HG03039 (cell line): ENCODE measurements at regions not wholly inside any gene's neighbourhood (a gene's known extent, or its start where the extent isn't known, plus 50 kb on each side); places are given as distances from the start of the nearest gene placed in this dataset.
"Not testable (repeated sequence)": the region's sequence is repeated elsewhere in the genome, so short reads cannot be mapped to it uniquely, and the experiment has no call there.

Experiments
- ATAC-seq: cut with Tn5 transposase; IDR thresholded peaks from one replicate; pipeline ENCODE4 v1.9.1; 2021; ENCODE audit warnings: mild to moderate bottlenecking, moderate library complexity; ENCODE audit not compliant: unreplicated experiment

DNA sequence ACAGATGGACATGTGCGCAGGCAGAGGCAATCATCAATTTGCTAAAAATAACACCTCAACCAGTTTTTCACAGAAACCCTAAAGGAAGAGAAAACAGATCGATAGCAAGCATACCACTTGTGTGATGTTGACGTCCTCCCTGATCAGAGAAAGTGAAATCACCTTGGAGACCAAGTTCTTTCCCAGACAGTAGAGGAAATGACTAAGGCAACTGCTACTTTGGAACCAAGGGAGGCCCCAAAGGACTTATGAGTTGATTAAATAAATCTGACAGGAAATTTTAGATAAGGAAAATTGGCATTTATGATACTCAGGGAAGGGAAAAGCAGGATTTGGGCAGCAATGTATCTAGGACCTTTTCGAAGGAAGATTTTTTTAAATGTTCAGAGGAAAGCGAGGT is 267.1 kb upstream of the ASIC2 start:
- ATAC-seq: no peak

DNA sequence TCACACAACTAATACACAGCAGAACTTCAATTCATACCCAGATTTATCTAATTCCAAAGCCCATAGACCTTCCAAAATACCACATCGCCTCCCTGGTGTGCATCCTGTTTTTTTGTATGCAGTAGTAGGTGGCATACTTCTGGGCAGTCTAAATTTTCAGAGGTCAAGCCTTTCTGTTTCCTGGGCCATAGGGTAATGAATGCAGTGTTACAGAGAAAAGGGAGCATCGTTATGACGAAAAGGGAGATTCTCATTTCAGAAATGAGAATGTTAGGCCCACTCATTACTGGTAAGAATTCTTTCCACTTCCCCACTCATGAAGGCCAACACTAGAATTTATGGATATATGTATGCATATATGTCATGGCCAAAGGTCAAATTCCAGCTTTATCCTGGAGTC is 267.8 kb upstream of the ASIC2 start:
- ATAC-seq: no peak

- ATAC-seq: no peak
These were observed 268.7 kb upstream of the ASIC2 start for GRCh38 chr17:33561569-33562334.

GRCh38 chr17:33562792-33563191 is 269.7 kb upstream of the ASIC2 start:
- no peak for ATAC-seq

GRCh38 chr17:33564146-33564545 is 271.1 kb upstream of the ASIC2 start:
- no peak for ATAC-seq

- ATAC-seq: no peak
These were observed 274.1 kb upstream of the ASIC2 start for GRCh38 chr17:33567223-33567622.

DNA sequence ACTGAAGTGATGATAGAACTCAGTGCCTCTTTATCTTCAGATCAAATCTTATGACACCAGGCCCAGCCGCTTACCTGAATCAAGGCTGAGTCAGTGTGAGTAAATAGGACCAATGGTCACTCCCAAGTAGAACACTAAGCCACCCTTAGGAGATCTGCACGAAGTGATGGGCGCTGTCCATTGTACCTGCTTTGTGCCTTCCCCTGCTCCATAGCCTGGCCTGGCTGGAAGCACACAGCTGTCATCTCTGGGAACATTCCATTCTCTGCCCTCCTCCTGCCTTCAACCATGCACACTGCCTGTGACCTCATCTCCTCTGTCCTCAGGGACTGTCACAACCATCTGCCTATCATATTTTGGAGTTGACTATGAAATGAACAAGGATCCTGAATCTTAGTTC is 279.5 kb upstream of the ASIC2 start:
- ATAC-seq: no peak

DNA sequence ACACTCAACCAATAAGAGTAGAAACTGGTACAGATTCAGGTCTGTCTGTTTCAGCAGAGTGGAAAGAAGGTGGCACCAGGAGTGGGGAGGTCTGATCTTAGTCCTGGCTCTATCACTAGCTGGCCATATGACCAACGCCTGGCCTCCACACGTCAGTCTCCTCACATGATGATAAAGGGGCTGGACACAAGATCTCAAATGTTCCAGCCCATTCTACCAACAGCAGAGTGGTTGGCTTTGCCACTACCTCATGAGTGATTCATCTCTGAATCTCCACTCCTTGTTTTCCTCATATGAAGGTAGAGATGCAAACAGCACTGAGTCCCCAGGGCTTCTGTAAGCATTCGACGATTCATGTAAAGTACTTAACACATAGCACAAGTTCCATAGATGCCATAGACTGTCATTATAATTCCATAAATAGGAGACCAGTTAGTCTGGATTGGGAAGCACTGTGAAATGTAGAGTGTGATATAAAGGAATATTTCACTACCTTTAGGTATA is 281.9 kb upstream of the ASIC2 start:
- ATAC-seq: no peak

- ATAC-seq: not testable (repeated sequence)
These were observed 286.6 kb upstream of the ASIC2 start for GRCh38 chr17:33579740-33580139.

- ATAC-seq: no peak
These were observed 287.1 kb upstream of the ASIC2 start for GRCh38 chr17:33580215-33580614.

GRCh38 chr17:33582661-33583060 is 289.6 kb upstream of the ASIC2 start:
- no peak for ATAC-seq

GRCh38 chr17:33583518-33584417 is 290.7 kb upstream of the ASIC2 start:
- ATAC-seq: no peak

DNA sequence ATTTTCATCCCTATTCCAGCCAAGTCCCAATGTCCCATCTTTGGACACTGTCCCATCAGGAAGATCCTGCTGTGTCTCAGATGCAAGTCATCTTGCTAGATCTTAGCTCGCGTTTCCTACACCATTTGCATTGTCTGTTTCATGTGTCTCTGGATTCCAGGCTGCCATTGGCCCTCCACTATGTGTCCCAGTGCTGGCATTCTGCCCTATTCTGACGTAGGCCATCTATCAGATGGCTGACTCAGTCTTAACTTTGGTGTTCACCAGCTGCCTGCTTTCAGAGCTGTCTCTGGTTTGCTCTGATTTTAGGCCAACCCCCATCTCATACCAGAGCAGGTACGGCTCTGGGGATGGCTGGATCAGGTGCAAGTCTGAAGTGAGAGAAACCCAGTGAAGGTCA is 300.9 kb upstream of the ASIC2 start:
- no peak for ATAC-seq

DNA sequence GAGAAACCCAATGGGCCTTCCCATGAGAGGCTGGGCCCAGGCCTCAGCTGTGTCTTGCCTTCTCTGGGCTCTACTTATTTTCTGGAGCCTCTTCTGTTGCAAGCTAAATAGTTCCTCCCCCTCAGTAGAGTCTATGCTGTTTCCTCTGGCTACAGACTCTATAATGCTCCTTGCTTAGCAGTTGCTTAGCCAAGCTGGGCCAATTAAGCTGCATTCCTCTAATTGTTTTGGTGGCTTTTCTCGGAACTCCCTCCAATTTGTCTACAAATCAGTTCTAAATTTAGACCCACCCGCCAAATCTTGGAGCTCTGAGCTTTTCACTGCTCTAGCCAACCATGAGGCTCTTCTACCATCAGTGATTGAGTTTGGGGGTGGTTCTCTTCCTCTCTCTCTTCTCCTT is 302.7 kb upstream of the ASIC2 start:
- no peak for ATAC-seq

DNA sequence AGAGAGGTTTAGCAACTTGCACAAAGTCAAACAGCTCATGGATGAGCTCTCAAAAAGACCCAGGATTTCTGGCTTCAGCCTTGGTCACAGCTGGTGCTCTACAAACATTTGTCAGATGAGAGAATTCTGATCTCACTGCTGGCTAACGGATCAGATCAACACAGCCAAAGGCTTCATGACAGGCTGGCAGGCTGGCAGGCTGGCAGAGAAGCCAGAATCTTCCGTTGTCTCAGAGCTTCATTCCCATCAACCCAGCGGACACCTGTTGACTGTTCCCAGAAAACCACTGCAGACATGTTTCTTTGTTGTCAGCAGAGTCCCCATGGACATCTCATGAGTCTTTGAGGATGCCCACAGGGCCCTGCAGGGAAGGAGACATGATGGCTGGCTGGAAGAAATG is 303.8 kb upstream of the ASIC2 start:
- no peak for ATAC-seq

GRCh38 chr17:33598797-33599196 is 305.7 kb upstream of the ASIC2 start:
- no peak for ATAC-seq

DNA sequence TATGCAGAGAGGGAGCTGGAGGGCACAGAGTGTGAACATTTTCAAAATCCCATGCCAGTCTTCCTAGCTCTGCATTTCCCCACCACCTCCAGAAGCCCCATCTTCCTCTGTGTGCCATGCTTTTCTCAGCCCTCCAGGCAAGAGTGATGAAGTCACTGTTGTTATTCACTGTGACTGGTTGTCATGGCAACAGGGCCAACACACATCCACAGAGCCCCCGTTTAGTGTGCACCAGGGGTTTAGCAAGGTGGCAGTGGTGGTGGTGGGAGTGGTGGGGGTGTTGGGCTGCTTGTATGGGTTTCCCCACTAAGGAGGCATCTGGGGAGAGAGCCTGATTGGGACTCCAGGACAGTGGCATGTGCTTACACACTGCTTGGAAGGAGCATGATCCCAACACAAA is 309.9 kb upstream of the ASIC2 start:
- ATAC-seq: no peak

DNA sequence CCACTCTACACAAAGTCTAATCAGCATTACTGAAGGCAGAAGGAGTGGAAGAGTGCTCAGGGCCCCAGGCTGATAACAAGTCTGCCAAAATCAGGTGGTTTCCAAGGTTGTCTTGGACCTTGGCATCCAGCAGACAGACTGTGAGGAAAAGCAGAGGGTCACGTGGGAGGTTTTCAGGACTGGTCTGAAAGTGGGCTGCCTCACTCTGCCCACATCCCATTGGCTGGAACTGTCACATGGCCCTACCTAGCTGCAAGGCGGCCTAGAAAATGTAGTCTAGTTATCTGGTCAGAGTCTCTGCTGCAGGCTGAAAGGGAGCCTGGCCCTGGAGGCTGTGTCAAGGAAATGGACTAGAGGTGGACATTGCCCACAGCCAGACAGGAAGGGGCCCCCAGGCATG is 310.7 kb upstream of the ASIC2 start:
- ATAC-seq: no peak

- no peak for ATAC-seq
These were observed 318.4 kb upstream of the ASIC2 start for GRCh38 chr17:33611532-33611931.

DNA sequence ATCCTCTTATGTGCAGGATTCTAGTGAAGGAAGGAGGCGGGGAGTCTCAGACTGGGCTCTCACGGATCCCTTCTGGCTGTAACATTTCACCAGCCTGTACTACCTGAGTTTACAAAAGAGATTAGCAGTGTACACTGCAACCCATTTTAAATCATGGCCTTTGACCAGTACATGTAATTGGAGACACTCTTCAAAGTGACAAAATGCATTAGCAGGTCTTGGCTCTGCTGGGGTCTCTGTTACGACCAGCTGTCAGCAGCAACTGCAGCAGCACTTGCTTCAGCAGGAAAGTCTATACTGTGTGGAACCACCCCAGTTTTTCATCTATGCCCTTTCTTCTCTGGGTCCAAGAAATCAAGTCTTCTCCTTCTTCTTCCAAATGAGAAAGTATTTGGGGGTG is 322.8 kb upstream of the ASIC2 start:
- no peak for ATAC-seq

GRCh38 chr17:33623841-33624240 is 330.7 kb upstream of the ASIC2 start:
- ATAC-seq: no peak
